Neural cell (in vitro differentiated cells): ENCODE measurements at regions not wholly inside any gene's neighbourhood (a gene's known extent, or its start where the extent isn't known, plus 50 kb on each side); places are given as distances from the start of the nearest gene placed in this dataset.

Experiments used
- H2AFZ ChIP-seq: fragments of 200-600, 300-800 bp; sonication (generic), shearing (Covaris generic); 2 replicates; pipeline ENCODE4 v1.6.0; 2014; ENCODE audit warnings: low read depth, mild to moderate bottlenecking, antibody characterized with exemption, low read length, moderate library complexity
- H3F3A ChIP-seq: fragments of 200-600 bp; shearing (Covaris generic); 2 replicates; pipeline ENCODE4 v1.6.1; 2016; ENCODE audit warnings: mild to moderate bottlenecking, moderate library complexity, mixed read lengths, antibody characterized with exemption, low read length; ENCODE audit not compliant: insufficient read depth, poor library complexity, severe bottlenecking
- H3K27ac ChIP-seq: fragments of 200-600, 300-800 bp; sonication (generic), shearing (Covaris generic); 2 replicates; pipeline ENCODE4 v1.5.1; 2014; ENCODE audit warnings: mild to moderate bottlenecking, low read length, moderate library complexity
- H3K27me3 ChIP-seq: fragments of 300-800, 200-600 bp; sonication (generic), shearing (Covaris generic); 2 replicates; pipeline ENCODE4 v1.6.0; 2014; ENCODE audit warnings: mild to moderate bottlenecking, low read depth, low read length, moderate library complexity; ENCODE audit not compliant: insufficient read depth
- H3K36me3 ChIP-seq: fragments of 300-800, 200-600 bp; sonication (generic), shearing (Covaris generic); 2 replicates; pipeline ENCODE4 v1.5.1; 2014; ENCODE audit warnings: mild to moderate bottlenecking, antibody characterized with exemption, low read length, moderate library complexity; ENCODE audit not compliant: insufficient read depth
- H3K4me2 ChIP-seq: fragments of 300-800, 200-600 bp; sonication (generic), shearing (Covaris generic); 2 replicates; pipeline ENCODE4 v1.6.0; 2014; ENCODE audit warnings: mild to moderate bottlenecking, low read length
- H3K4me3 ChIP-seq: fragments of 300-800, 200-600 bp; sonication (generic), shearing (Covaris generic); 2 replicates; pipeline ENCODE4 v1.5.1; 2014; ENCODE audit warnings: mild to moderate bottlenecking, low read length, moderate library complexity
- H3K79me2 ChIP-seq: fragments of 200-600 bp; shearing (Covaris generic); replicated peaks from 2 replicates; pipeline ENCODE4 v1.6.0; 2014; ENCODE audit warnings: mild to moderate bottlenecking, low read length, moderate library complexity; ENCODE audit not compliant: insufficient read depth
- H3K9ac ChIP-seq: fragments of 300-800, 200-600 bp; sonication (generic), shearing (Covaris generic); 2 replicates; pipeline ENCODE4 v1.6.1; 2016; ENCODE audit warnings: mild to moderate bottlenecking, low read length, mixed read lengths
- H3K9me2 ChIP-seq: fragments of 200-600 bp; shearing (Covaris generic); 2 replicates; pipeline ENCODE4 v1.6.1; 2016; ENCODE audit warnings: mild to moderate bottlenecking, low read length, mixed read lengths; ENCODE audit not compliant: insufficient read depth
- H3K9me3 ChIP-seq: fragments of 200-600, 300-800 bp; sonication (generic), shearing (Covaris generic); 2 replicates; pipeline ENCODE4 v1.6.1; 2016; ENCODE audit warnings: mild to moderate bottlenecking, mixed run types, low read length, moderate library complexity, mixed read lengths
- H4K20me1 ChIP-seq: fragments of 200-600 bp; shearing (Covaris generic); 2 replicates; pipeline ENCODE4 v1.6.1; 2016; ENCODE audit warnings: mild to moderate bottlenecking, mixed run types; ENCODE audit not compliant: insufficient read depth
- CTCF ChIP-seq: fragments of 450-650 bp; IDR thresholded peaks from 2 replicates; pipeline ENCODE4 v1.5.1; 2014; ENCODE audit warnings: antibody characterized with exemption, mild to moderate bottlenecking, moderate library complexity; ENCODE audit not compliant: poor library complexity, severe bottlenecking
- EP300 ChIP-seq: fragments of 450-650 bp; conservative IDR thresholded peaks from 2 replicates; pipeline ENCODE4 v1.6.1; 2014; ENCODE audit warnings: antibody characterized with exemption, mild to moderate bottlenecking, moderate library complexity; ENCODE audit not compliant: poor library complexity, severe bottlenecking
- EZH2 ChIP-seq: fragments of 200-600, 300-800 bp; shearing (Covaris generic), sonication (generic); IDR thresholded peaks from 2 replicates; pipeline ENCODE4 v1.6.1; 2014; ENCODE audit warnings: antibody characterized with exemption, low read length, borderline replicate concordance, mild to moderate bottlenecking; ENCODE audit not compliant: insufficient read depth, poor library complexity, severe bottlenecking
- MXI1 ChIP-seq: fragments of 450-650 bp; conservative IDR thresholded peaks from 2 replicates; pipeline ENCODE4 v1.6.1; 2014; ENCODE audit warnings: antibody characterized with exemption, mild to moderate bottlenecking; ENCODE audit not compliant: poor library complexity, severe bottlenecking
- POLR2AphosphoS5 ChIP-seq: IDR thresholded peaks from 2 replicates; pipeline ENCODE4 v1.6.1; 2012
- RAD21 ChIP-seq: fragments of 450-650 bp; conservative IDR thresholded peaks from 2 replicates; pipeline ENCODE4 v1.6.1; 2014; ENCODE audit warnings: antibody characterized with exemption, mild to moderate bottlenecking, moderate library complexity
- SMC3 ChIP-seq: fragments of 450-650 bp; conservative IDR thresholded peaks from 2 replicates; pipeline ENCODE4 v1.6.1; 2014; ENCODE audit warnings: antibody characterized with exemption, mild to moderate bottlenecking, moderate library complexity; ENCODE audit not compliant: poor library complexity
- TAF1 ChIP-seq: IDR thresholded peaks from 2 replicates; pipeline ENCODE4 v1.6.1; 2012; ENCODE audit warnings: low read depth
- TF ChIP-seq, protein P1 (sequence below): IDR thresholded peaks from 2 replicates; pipeline ENCODE4 v1.6.1; 2012; ENCODE audit warnings: borderline replicate concordance

DNA sequence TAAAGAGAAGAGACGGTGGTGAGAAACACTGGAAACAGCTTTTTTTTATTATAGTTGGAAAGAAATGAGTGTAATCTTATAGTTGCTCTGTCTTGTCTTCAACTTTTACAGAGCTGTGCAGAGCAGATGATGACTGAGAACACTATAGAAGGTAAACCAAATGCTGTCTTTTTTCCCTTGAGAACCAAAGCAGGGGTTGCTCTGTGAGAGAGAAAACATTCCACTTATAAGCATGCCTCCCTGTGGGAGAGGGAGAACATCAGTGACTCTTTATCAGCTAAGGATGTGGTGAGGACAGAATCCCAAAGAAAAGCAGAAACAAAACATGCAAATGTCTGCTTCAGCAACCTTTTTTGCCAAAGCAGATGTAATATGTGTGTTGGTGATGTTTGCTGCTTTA is 179.3 kb upstream of the HDDC2 start:
- no peak overlapping the region for H3K9ac ChIP-seq
- no peak overlapping the region for H3K4me3 ChIP-seq
- H4K20me1 ChIP-seq, result no peaks in the 10 kb centered on the region
- H3K9me2 ChIP-seq, result no peaks in the 10 kb centered on the region
- H3K9me3 ChIP-seq, result no peaks in the 10 kb centered on the region
- TF ChIP-seq EZH2 (no peak), POLR2AphosphoS5 (no peak), TAF1 (no peak), CTCF (no peak), EP300 (no peak), RAD21 (no peak), SMC3 (no peak)
- no peaks in the 10 kb centered on the region for H3K79me2 ChIP-seq
- H3K27ac ChIP-seq, result no peak overlapping the region
- H3K4me2 ChIP-seq, result no peak overlapping the region
- no peak overlapping the region for H2AFZ ChIP-seq
- no peaks in the 10 kb centered on the region for H3K27me3 ChIP-seq
- H3K36me3 ChIP-seq, result no peaks in the 10 kb centered on the region
- H3F3A ChIP-seq, result no peaks in the 10 kb centered on the region

DNA sequence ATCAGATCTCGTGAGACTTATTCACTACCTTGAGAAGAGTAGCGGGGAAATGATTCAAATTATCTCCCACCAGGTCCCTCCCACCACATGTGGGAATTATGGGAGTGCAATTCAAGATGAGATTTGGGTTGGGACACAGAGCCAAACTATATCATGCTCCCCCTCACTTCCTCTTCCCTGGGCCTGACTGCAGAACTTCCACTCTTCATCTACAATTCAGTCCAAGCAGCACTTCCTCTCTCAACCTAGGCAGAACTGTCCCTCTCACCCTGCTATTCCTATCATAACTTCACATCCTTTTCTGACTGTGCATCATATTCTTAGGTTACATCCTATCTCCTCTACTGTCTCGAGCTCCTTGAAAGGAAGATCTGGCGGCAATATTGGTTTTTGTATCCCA is 184.0 kb upstream of the HDDC2 start:
- no peaks in the 10 kb centered on the region for H4K20me1 ChIP-seq
- no peak overlapping the region for H3K27ac ChIP-seq
- no peak overlapping the region for H3K4me3 ChIP-seq
- H3K4me2 ChIP-seq, result no peak overlapping the region
- H3K27me3 ChIP-seq, result no peaks in the 10 kb centered on the region
- no peaks in the 10 kb centered on the region for H3K79me2 ChIP-seq
- H3K9me2 ChIP-seq, result no peaks in the 10 kb centered on the region
- no peaks in the 10 kb centered on the region for H3K36me3 ChIP-seq
- H3F3A ChIP-seq, result no peaks in the 10 kb centered on the region
- no peaks in the 10 kb centered on the region for H3K9me3 ChIP-seq
- H3K9ac ChIP-seq, result no peak overlapping the region
- TF ChIP-seq CTCF (no peak), SMC3 (no peak), EZH2 (no peak), MXI1 (no peak), RAD21 (no peak), TAF1 (no peak), POLR2AphosphoS5 (no peak), EP300 (no peak)
- TF ChIP-seq, protein P1, sequence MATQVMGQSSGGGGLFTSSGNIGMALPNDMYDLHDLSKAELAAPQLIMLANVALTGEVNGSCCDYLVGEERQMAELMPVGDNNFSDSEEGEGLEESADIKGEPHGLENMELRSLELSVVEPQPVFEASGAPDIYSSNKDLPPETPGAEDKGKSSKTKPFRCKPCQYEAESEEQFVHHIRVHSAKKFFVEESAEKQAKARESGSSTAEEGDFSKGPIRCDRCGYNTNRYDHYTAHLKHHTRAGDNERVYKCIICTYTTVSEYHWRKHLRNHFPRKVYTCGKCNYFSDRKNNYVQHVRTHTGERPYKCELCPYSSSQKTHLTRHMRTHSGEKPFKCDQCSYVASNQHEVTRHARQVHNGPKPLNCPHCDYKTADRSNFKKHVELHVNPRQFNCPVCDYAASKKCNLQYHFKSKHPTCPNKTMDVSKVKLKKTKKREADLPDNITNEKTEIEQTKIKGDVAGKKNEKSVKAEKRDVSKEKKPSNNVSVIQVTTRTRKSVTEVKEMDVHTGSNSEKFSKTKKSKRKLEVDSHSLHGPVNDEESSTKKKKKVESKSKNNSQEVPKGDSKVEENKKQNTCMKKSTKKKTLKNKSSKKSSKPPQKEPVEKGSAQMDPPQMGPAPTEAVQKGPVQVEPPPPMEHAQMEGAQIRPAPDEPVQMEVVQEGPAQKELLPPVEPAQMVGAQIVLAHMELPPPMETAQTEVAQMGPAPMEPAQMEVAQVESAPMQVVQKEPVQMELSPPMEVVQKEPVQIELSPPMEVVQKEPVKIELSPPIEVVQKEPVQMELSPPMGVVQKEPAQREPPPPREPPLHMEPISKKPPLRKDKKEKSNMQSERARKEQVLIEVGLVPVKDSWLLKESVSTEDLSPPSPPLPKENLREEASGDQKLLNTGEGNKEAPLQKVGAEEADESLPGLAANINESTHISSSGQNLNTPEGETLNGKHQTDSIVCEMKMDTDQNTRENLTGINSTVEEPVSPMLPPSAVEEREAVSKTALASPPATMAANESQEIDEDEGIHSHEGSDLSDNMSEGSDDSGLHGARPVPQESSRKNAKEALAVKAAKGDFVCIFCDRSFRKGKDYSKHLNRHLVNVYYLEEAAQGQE, result no peak
- no peak overlapping the region for H2AFZ ChIP-seq
